Skeletal muscle satellite cell (primary cell): ENCODE measurements at regions not wholly inside any gene's neighbourhood (a gene's known extent, or its start where the extent isn't known, plus 50 kb on each side); places are given as distances from the start of the nearest gene placed in this dataset.

Experiments used
- H3K27me3 ChIP-seq: 2 replicates; pipeline ENCODE4 v1.7.0; 2013; ENCODE audit warnings: low read length; ENCODE audit not compliant: control insufficient read depth, insufficient read depth
- H3K36me3 ChIP-seq: 2 replicates; pipeline ENCODE4 v1.7.0; 2013; ENCODE audit warnings: mild to moderate bottlenecking, control low read depth, low read length; ENCODE audit not compliant: insufficient read depth
- H3K4me1 ChIP-seq: 2 replicates; pipeline ENCODE4 v1.7.0; 2013; ENCODE audit warnings: low read length; ENCODE audit not compliant: control insufficient read depth, insufficient read depth
- H3K4me2 ChIP-seq: 2 replicates; pipeline ENCODE4 v1.7.0; 2013; ENCODE audit warnings: mild to moderate bottlenecking, low read length
- H3K4me3 ChIP-seq: 2 replicates; pipeline ENCODE4 v1.7.0; 2013; ENCODE audit warnings: low read length
- H3K9ac ChIP-seq: 2 replicates; pipeline ENCODE4 v1.7.0; 2013; ENCODE audit warnings: mild to moderate bottlenecking, low read depth, low read length, moderate library complexity
- H3K9me3 ChIP-seq: replicated peaks from 2 replicates; pipeline ENCODE4 v1.7.0; 2013; ENCODE audit warnings: mild to moderate bottlenecking, control low read depth, low read length

GRCh38 chr7:25864943-25865751 is 286.9 kb upstream of the NFE2L3 start:
- no peaks in the 10 kb centered on the region for H3K36me3 ChIP-seq
- no peak overlapping the region for H3K9ac ChIP-seq
- H3K4me2 ChIP-seq = no peak overlapping the region
- H3K4me3 ChIP-seq = no peak overlapping the region
- peaks cover 73% of the 10 kb centered on the region for H3K27me3 ChIP-seq
- no peaks in the 10 kb centered on the region for H3K9me3 ChIP-seq
- peaks cover 5% of the 10 kb centered on the region for H3K4me1 ChIP-seq

- peaks cover 87% of the 10 kb centered on the region for H3K27me3 ChIP-seq
Measured at GRCh38 chr7:25868509-25868908, 283.5 kb upstream of the NFE2L3 start.

GRCh38 chr7:25870574-25870973 is 281.4 kb upstream of the NFE2L3 start:
- H3K4me1 ChIP-seq = no peaks in the 10 kb centered on the region
- no peaks in the 10 kb centered on the region for H3K36me3 ChIP-seq
- H3K9ac ChIP-seq = no peak overlapping the region
- no peaks in the 10 kb centered on the region for H3K9me3 ChIP-seq
- no peak overlapping the region for H3K4me3 ChIP-seq
- no peak overlapping the region for H3K4me2 ChIP-seq
- peaks cover 78% of the 10 kb centered on the region for H3K27me3 ChIP-seq

More at GRCh38 chr7:25868509-25868908, 283.5 kb upstream of the NFE2L3 start:
- Histone ChIP-seq H3K4me2 (no peak overlapping the region), H3K4me1 (no peaks in the 10 kb centered on the region), H3K9me3 (no peaks in the 10 kb centered on the region), H3K4me3 (no peak overlapping the region), H3K9ac (no peak overlapping the region), H3K36me3 (no peaks in the 10 kb centered on the region)

GRCh38 chr7:25876092-25876491 is 275.9 kb upstream of the NFE2L3 start:
- no peaks in the 10 kb centered on the region for H3K4me1 ChIP-seq
- H3K36me3 ChIP-seq = no peaks in the 10 kb centered on the region
- H3K4me3 ChIP-seq = no peak overlapping the region
- no peak overlapping the region for H3K4me2 ChIP-seq
- H3K27me3 ChIP-seq = peaks cover 72% of the 10 kb centered on the region
- H3K9me3 ChIP-seq = no peaks in the 10 kb centered on the region
- no peak overlapping the region for H3K9ac ChIP-seq

GRCh38 chr7:25877802-25878789 is 273.9 kb upstream of the NFE2L3 start:
- Histone ChIP-seq H3K27me3 (peaks cover 80% of the 10 kb centered on the region), H3K4me3 (no peak overlapping the region)

GRCh38 chr7:25879799-25880198 is 272.2 kb upstream of the NFE2L3 start:
- Histone ChIP-seq H3K4me1 (no peaks in the 10 kb centered on the region), H3K36me3 (no peaks in the 10 kb centered on the region), H3K9ac (no peak overlapping the region), H3K4me2 (no peak overlapping the region), H3K9me3 (no peaks in the 10 kb centered on the region), H3K4me3 (no peak overlapping the region), H3K27me3 (peaks cover 77% of the 10 kb centered on the region)

More at GRCh38 chr7:25877802-25878789, 273.9 kb upstream of the NFE2L3 start:
- H3K36me3 ChIP-seq = no peaks in the 10 kb centered on the region
- no peaks in the 10 kb centered on the region for H3K4me1 ChIP-seq
- no peak overlapping the region for H3K9ac ChIP-seq
- H3K9me3 ChIP-seq = no peaks in the 10 kb centered on the region
- no peak overlapping the region for H3K4me2 ChIP-seq

- Histone ChIP-seq H3K9me3 (no peaks in the 10 kb centered on the region), H3K36me3 (no peaks in the 10 kb centered on the region), H3K27me3 (peaks cover 69% of the 10 kb centered on the region), H3K9ac (no peak overlapping the region), H3K4me1 (no peaks in the 10 kb centered on the region), H3K4me3 (no peak overlapping the region), H3K4me2 (no peak overlapping the region)
Measured at GRCh38 chr7:25881317-25882037, 270.5 kb upstream of the NFE2L3 start.

- H3K36me3 ChIP-seq = no peaks in the 10 kb centered on the region
- peaks cover 68% of the 10 kb centered on the region for H3K27me3 ChIP-seq
- H3K9ac ChIP-seq = no peak overlapping the region
- no peak overlapping the region for H3K4me3 ChIP-seq
- H3K9me3 ChIP-seq = no peaks in the 10 kb centered on the region
- H3K4me2 ChIP-seq = no peak overlapping the region
- H3K4me1 ChIP-seq = no peaks in the 10 kb centered on the region
Measured at GRCh38 chr7:25882151-25882773, 269.7 kb upstream of the NFE2L3 start.

- Histone ChIP-seq H3K9me3 (no peaks in the 10 kb centered on the region), H3K9ac (no peak overlapping the region), H3K27me3 (peaks cover 50% of the 10 kb centered on the region)
Measured at GRCh38 chr7:25884265-25884828, 267.7 kb upstream of the NFE2L3 start.

GRCh38 chr7:25885057-25885576 is 266.9 kb upstream of the NFE2L3 start:
- Histone ChIP-seq H3K4me2 (no peak overlapping the region), H3K9ac (no peak overlapping the region), H3K4me1 (no peaks in the 10 kb centered on the region), H3K9me3 (no peaks in the 10 kb centered on the region), H3K27me3 (peaks cover 52% of the 10 kb centered on the region), H3K36me3 (no peaks in the 10 kb centered on the region), H3K4me3 (no peak overlapping the region)

More at GRCh38 chr7:25884265-25884828, 267.7 kb upstream of the NFE2L3 start:
- no peaks in the 10 kb centered on the region for H3K36me3 ChIP-seq
- no peak overlapping the region for H3K4me3 ChIP-seq
- H3K4me2 ChIP-seq = no peak overlapping the region
- H3K4me1 ChIP-seq = no peaks in the 10 kb centered on the region
